Immature natural killer cell (primary cell): ENCODE measurements at regions not wholly inside any gene's neighbourhood (a gene's known extent, or its start where the extent isn't known, plus 50 kb on each side); places are given as distances from the start of the nearest gene placed in this dataset.

Experiments
- DNase-seq, 3 donors: peaks; one replicate each; pipeline ENCODE4 v3.0.0; 2022; ENCODE audit warnings: mixed read lengths in 1 of 3
- H3K27ac Mint-ChIP-seq, 6 donors: one replicate each; pipeline ENCODE4 v1.8.0; 2020; ENCODE audit warnings: mixed read lengths in 6 of 6, mild to moderate bottlenecking in 5 of 6, inconsistent platforms in 4 of 6, moderate library complexity in 3 of 6
- H3K27me3 Mint-ChIP-seq, 3 donors: one replicate each; pipeline ENCODE4 v1.8.0; 2020 to 2021; ENCODE audit warnings: low read depth in 3 of 3, mild to moderate bottlenecking in 3 of 3, mixed read lengths in 3 of 3, moderate library complexity in 3 of 3, inconsistent platforms in 1 of 3
- H3K36me3 Mint-ChIP-seq, 3 donors: one replicate each; pipeline ENCODE4 v1.8.0; 2020; ENCODE audit warnings: mixed read lengths in 3 of 3, inconsistent platforms in 2 of 3, mild to moderate bottlenecking in 2 of 3
- H3K4me1 Mint-ChIP-seq, 2 donors: one replicate each; pipeline ENCODE4 v1.8.0; 2020; ENCODE audit warnings: inconsistent platforms in 2 of 2, mild to moderate bottlenecking in 2 of 2, mixed read lengths in 2 of 2, moderate library complexity in 1 of 2
- H3K4me3 Mint-ChIP-seq, 5 donors: one replicate each; pipeline ENCODE4 v1.8.0; 2020; ENCODE audit warnings: mild to moderate bottlenecking in 5 of 5, mixed read lengths in 5 of 5, inconsistent platforms in 3 of 5, moderate library complexity in 3 of 5
- H3K9me3 Mint-ChIP-seq, 6 donors: one replicate each; pipeline ENCODE4 v1.8.0; 2020; ENCODE audit warnings: mild to moderate bottlenecking in 6 of 6, mixed read lengths in 6 of 6, inconsistent platforms in 4 of 6, moderate library complexity in 3 of 6

DNA sequence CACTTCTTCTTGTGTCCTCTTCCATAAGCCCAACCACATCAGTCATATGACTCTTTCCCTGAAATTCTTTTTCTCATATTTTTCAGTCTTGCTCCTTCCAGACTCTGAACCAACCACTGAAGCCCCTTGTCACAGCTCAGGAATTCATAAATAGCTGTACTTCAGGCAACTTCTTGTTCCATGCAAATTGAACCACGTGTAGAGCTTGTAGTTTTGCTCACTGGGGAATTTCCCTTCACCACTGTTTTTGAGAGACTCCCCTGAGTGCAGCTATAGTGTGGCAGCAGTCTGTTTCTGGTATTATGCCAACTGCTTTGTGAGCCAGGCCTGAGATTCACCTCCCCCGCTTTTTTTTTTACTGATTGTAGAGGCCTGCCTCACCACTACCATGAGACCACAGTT, 150.3 kb upstream of the SPAG17 start:
- no peak for DNase-seq

DNA sequence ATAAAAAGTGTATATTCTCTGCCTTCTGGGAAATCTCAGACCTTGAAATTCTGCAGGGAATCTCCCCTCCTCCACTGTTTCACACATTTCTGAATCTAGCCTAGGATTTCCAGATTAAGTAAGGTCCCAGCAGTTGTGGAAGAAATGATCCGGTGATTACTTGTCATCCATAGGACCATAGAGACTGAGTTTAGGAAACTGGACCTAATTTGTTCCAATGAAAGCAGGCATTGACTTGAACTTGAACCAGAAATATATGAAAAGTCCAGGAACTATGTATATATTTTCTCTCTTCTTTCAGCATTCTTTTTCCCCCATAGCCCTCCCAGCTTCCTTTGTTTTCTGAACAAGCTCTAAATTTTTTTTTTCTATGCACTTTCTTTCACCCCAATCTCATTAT, 149.5 kb upstream of the SPAG17 start:
- peaks cover 0 to 1% (median 0%) of the 10 kb centered on the region in 3 donors for H3K36me3 Mint-ChIP-seq
- no peaks in the 10 kb centered on the region for H3K4me1 Mint-ChIP-seq
- H3K27me3 Mint-ChIP-seq = peaks cover 0 to 3% (median 0%) of the 10 kb centered on the region in 3 donors
- DNase-seq = no peak
- no peak overlapping the region for H3K27ac Mint-ChIP-seq
- H3K4me3 Mint-ChIP-seq = no peak overlapping the region
- H3K9me3 Mint-ChIP-seq = peaks cover 12 to 46% (median 14%) of the 10 kb centered on the region in 6 donors

More for the DNA sequence above, 150.3 kb upstream of the SPAG17 start:
- Mint-ChIP-seq H3K36me3 (no peaks in the 10 kb centered on the region), H3K4me1 (no peaks in the 10 kb centered on the region), H3K9me3 (peaks cover 12 to 39% (median 14%) of the 10 kb centered on the region in 6 donors), H3K27me3 (peaks cover 0 to 3% (median 0%) of the 10 kb centered on the region in 3 donors), H3K27ac (no peak overlapping the region), H3K4me3 (no peak overlapping the region)

DNA sequence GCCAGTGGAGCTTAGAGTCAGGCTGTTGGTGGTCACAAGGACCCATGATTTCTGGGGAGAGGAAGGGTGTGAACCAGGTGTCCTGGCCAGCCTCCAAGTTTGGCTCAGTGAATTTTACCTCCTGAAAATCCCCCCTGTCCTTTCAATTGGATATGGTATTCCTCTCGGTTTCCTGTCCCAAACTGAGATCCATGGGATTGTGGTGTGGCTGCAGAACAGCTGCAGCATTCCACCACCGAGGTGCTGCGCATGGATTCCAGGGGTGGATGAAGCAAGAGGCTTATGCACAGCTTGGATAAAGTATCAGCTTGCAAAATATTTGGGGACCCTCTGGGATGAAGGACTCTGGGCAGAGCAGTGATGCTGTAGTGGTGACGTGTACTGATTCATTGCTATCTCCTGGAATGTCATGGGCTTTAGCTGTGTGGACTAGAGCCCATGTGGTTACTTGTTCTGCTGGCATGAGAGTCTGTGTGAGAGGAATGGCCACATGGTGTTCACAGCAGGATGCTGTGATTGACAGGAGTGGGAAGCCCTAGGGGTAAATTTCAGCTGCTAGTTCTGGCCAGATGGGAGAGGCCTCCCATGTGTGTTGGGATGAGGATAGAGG, 148.7 kb upstream of the SPAG17 start:
- H3K27ac Mint-ChIP-seq = no peak overlapping the region
- H3K9me3 Mint-ChIP-seq = peaks cover 9 to 49% (median 15%) of the 10 kb centered on the region in 6 donors
- peaks cover 0 to 4% (median 0%) of the 10 kb centered on the region in 3 donors for H3K36me3 Mint-ChIP-seq
- no peaks in the 10 kb centered on the region for H3K4me1 Mint-ChIP-seq
- DNase-seq = no peak
- peaks cover 0 to 3% (median 0%) of the 10 kb centered on the region in 3 donors for H3K27me3 Mint-ChIP-seq
- H3K4me3 Mint-ChIP-seq = no peak overlapping the region

DNA sequence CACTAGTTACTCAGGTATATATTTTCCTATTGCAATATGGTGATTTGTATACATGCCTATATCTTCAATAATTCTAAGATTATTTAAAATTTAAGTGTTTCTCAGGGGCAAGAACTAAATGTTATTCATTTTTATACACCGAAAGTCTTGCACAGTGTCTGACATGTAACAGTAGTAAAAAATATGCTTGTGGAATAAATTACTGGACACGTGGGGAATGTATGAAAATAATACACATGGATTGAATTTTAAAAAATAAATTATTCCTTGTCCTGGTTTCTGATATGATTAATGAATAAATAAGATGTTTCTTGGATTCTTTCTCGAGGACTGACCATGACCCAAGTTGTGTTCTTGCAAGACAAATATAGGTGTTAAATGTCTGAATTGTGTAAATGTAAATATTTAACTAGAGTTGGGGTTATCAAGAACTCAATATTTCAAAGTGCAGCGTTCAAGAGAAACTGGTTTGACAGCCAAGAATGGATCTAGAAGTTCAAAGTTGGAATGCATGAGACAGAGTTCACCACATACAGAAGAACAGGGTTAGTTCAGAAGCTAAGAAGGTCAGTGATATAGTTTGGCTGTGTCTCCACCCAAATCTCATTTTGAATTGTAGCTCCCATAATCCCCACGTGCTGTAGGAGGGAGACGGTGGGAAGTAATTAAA, 142.1 kb upstream of the SPAG17 start:
- peaks cover 6 to 32% (median 10%) of the 10 kb centered on the region in 6 donors for H3K9me3 Mint-ChIP-seq
- peaks cover 0 to 2% (median 0%) of the 10 kb centered on the region in 3 donors for H3K27me3 Mint-ChIP-seq
- no peak for DNase-seq

DNA sequence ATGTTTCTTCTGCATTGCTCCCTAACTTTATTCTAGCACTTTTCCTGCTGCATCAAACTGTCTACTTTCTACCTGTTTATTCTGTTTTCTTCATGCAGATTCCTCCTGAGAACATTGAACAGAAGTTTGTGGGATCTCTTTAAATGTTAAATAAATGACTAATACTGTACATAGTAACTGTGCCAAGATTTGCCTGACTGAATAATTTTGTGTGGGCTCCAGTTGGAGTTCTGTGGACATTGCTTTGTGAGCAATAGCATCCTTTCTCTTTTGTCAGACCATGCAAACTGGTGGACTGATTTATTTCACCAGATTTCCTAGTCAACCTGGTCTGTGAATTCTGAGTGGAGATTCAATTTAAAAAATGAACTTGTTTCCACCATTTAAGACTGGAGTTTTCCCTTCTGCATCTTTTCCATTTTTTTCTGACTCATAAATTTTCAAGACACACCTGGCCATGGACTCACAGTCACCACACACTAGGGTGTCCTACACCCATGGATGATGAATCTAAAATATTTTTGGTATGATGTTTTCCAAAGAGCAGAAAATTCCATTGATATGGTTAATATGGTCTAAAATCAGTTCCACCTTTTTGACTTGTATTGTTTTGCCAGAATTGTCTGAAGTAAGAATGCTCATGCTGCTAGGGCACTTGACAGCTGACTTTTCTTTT, 140.7 kb upstream of the SPAG17 start:
- peaks cover 3 to 24% (median 9%) of the 10 kb centered on the region in 6 donors for H3K9me3 Mint-ChIP-seq
- H3K27me3 Mint-ChIP-seq = peaks cover 0 to 2% (median 0%) of the 10 kb centered on the region in 3 donors
- no peak overlapping the region for H3K4me3 Mint-ChIP-seq
- no peak for DNase-seq
- H3K4me1 Mint-ChIP-seq = no peaks in the 10 kb centered on the region
- H3K36me3 Mint-ChIP-seq = peaks cover 0 to 4% (median 0%) of the 10 kb centered on the region in 3 donors
- H3K27ac Mint-ChIP-seq = no peak overlapping the region

More for the DNA sequence above, 142.1 kb upstream of the SPAG17 start:
- Mint-ChIP-seq H3K4me1 (no peaks in the 10 kb centered on the region), H3K4me3 (no peak overlapping the region), H3K27ac (no peak overlapping the region), H3K36me3 (peaks cover 0 to 4% (median 0%) of the 10 kb centered on the region in 3 donors)

DNA sequence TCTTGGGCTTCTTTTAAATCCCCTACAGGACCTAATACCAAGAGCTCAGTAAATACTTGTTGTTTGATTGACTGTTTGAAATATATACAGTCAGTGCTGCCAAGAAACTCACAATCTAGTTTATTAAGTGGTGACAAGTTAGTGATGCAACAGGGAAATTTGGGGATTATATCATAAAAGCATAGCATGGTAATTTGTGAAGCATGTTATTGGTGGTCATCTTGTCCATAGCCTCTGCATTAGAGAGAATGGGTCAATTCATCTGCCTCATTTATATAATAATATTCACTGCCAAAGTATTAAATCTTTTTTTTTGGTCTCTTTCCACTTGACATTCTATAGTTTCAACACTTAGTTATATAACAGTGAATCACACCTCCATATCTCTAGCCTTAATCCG, 138.2 kb upstream of the SPAG17 start:
- peaks cover 3 to 19% (median 8%) of the 10 kb centered on the region in 6 donors for H3K9me3 Mint-ChIP-seq
- peaks cover 0 to 2% (median 2%) of the 10 kb centered on the region in 3 donors for H3K27me3 Mint-ChIP-seq
- no peak overlapping the region for H3K4me3 Mint-ChIP-seq
- H3K4me1 Mint-ChIP-seq = no peaks in the 10 kb centered on the region
- no peak for DNase-seq
- H3K27ac Mint-ChIP-seq = no peak overlapping the region
- no peaks in the 10 kb centered on the region for H3K36me3 Mint-ChIP-seq

DNA sequence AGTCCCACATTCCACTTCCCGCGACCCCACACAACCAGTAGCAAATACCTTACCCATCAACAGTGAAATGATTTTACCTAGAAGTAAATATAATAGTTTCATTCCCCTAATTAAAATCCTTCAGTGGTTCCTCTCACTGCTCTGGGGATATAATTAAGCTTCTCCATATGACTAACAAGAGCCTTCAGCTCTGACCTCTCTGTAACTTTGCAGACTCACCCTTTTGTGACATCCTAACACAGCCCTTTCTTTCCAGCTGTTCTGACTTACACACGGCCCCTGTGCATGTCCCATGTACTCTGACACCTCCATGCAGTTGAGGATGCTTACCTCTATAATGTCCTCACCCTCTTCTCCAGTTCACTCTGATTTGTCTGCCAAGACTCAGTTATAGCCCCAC, 137.3 kb upstream of the SPAG17 start:
- peaks cover 0 to 2% (median 2%) of the 10 kb centered on the region in 3 donors for H3K27me3 Mint-ChIP-seq
- DNase-seq = no peak

DNA sequence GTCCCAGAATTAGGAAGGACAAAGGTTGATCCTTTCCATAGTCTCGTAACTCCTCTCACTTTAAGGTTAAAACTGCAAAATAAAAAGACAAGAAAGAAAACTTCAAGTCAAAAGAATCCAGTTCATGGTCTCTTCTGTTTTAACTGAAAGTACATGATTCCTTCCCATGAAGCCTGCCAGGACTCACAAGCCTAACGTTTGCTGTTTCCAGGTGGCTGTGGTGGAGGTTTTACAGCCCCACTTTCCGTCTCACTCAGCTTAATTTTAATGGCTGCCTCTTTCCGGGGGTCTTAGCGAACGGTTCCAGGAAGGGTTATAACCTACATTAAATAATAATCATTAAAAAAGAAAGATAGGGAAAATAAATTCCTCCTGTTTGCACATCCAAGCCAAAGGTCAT, 136.8 kb upstream of the SPAG17 start:
- Mint-ChIP-seq H3K27me3 (peaks cover 0 to 2% (median 2%) of the 10 kb centered on the region in 3 donors), H3K4me1 (no peaks in the 10 kb centered on the region), H3K4me3 (no peak overlapping the region), H3K36me3 (no peaks in the 10 kb centered on the region), H3K9me3 (peaks cover 3 to 11% (median 7%) of the 10 kb centered on the region in 6 donors), H3K27ac (no peak overlapping the region)
- no peak for DNase-seq

More for the DNA sequence above, 137.3 kb upstream of the SPAG17 start:
- Mint-ChIP-seq H3K36me3 (no peaks in the 10 kb centered on the region), H3K4me3 (no peak overlapping the region), H3K4me1 (no peaks in the 10 kb centered on the region), H3K9me3 (peaks cover 3 to 14% (median 7%) of the 10 kb centered on the region in 6 donors), H3K27ac (no peak overlapping the region)

DNA sequence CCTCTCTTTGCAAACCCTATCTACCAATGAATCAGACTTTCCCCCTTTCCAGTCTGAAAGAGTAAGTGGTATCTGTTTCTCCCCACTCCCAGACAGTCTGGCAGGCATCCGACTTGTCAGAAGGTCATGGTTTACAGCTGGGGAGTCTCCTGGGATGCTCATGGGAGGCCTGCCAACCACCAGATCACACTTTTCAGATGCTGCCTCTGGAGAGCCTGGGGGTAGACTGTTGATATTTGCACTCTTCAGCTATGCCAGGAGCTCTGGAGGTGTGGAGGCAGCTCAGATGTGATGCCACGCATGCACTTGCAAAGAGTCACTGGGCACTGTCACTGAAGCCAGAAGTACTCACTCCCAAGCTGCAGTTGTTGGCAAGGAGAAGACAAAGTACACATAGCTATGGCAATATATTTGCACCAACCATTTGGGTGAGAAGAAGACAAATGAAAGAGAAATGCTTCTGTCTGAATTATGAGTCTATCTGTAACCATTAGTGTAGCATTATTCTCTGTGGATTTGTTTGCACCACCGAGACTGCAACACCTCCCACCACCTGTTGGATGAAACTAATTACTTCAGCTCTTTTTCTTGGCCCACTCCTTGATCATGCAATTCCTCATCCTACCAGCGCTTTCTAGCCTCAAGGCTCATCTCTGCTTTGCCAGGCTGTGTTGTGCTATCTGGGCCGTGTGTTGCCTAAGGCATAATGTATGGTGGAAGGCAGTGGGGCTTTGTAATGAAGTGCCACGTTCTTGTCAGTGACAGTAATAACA, 133.0 kb upstream of the SPAG17 start:
- Mint-ChIP-seq H3K4me3 (no peak overlapping the region), H3K9me3 (peaks cover 1 to 15% (median 6%) of the 10 kb centered on the region in 6 donors), H3K4me1 (no peaks in the 10 kb centered on the region), H3K36me3 (no peaks in the 10 kb centered on the region), H3K27ac (no peak overlapping the region), H3K27me3 (peaks cover 0 to 2% (median 2%) of the 10 kb centered on the region in 3 donors)
- no peak for DNase-seq

DNA sequence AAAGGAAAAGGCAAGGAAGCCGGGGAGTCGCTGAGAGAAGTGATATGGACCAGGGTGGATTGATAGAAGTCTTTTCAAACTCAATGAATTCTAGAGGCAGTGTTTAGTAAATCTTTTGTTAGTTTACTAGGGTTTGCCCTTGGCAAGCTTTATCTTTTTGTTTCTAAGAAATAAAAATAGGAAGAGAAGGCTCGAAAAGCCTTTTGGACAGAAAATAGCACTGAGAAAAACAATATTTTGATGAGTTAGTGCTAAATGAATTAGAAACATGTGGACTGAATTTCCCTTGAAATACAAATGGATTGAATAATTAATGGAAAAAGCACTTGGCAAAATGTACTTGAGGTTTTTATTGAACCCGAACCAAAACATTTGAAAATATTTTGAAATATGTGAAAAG, 121.8 kb upstream of the SPAG17 start:
- Mint-ChIP-seq H3K27me3 (peaks cover 0 to 3% (median 2%) of the 10 kb centered on the region in 3 donors), H3K9me3 (peaks cover 3 to 14% (median 6%) of the 10 kb centered on the region in 6 donors), H3K27ac (no peak overlapping the region), H3K36me3 (peaks cover 0 to 2% (median 0%) of the 10 kb centered on the region in 3 donors), H3K4me3 (no peak overlapping the region), H3K4me1 (no peaks in the 10 kb centered on the region)
- no peak for DNase-seq

DNA sequence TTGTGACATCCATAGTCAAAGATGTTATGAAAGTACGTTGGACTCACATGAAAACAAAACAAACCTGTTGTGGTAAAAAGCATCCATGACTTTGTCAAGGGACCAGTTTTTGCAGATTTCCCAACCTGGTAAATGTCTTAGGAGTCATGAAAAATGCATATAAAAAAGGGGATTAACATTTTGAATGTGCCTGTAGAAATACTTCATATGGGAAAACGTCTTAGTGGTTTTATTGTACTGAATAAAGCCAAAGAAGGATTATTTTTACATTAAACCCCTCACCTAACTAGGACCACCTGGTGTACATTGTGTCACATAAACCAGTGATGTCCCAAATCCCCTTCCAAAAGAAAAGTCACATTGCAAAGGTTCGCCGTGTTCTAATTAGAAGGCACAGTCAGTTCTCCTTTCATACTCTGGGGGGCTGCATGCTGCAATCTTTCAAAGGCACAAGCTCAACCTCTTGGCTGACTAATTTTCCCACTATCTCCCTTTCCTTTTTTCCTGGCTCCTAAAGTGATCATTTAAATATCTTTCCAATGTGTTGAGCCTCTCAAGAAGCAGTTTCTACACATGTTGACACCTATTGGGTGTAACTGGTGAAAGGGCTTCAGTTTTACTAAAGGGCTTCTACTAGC, 119.8 kb upstream of the SPAG17 start:
- Mint-ChIP-seq H3K27ac (no peak overlapping the region), H3K9me3 (peaks cover 2 to 13% (median 4%) of the 10 kb centered on the region in 6 donors), H3K4me3 (no peak overlapping the region), H3K4me1 (no peaks in the 10 kb centered on the region), H3K36me3 (no peaks in the 10 kb centered on the region), H3K27me3 (peaks cover 0 to 3% (median 0%) of the 10 kb centered on the region in 3 donors)
- DNase-seq = no peak

DNA sequence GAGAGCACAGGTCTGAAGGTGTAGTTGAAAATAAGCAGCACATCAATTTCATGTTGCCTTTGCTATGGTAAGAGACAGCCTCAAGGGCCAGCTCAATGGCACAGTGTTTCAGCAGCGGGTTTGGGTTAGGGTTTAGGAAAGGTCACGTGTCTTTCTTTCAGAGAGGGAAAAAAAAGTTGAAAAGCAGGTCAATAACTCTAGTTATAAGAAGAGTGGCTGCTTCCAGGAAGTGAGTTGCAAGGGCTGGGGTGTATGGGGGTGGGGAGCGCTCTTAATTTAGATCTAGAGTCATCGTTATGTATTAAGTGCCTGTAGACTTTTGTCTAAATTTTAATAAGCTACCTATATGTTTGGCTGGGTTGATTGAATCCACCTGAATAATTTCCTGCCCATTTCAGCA, 118.5 kb upstream of the SPAG17 start:
- Mint-ChIP-seq H3K9me3 (peaks cover 2 to 13% (median 6%) of the 10 kb centered on the region in 6 donors), H3K4me1 (no peaks in the 10 kb centered on the region), H3K4me3 (no peak overlapping the region), H3K27me3 (peaks cover 0 to 3% (median 0%) of the 10 kb centered on the region in 3 donors), H3K36me3 (no peaks in the 10 kb centered on the region), H3K27ac (no peak overlapping the region)
- no peak for DNase-seq

DNA sequence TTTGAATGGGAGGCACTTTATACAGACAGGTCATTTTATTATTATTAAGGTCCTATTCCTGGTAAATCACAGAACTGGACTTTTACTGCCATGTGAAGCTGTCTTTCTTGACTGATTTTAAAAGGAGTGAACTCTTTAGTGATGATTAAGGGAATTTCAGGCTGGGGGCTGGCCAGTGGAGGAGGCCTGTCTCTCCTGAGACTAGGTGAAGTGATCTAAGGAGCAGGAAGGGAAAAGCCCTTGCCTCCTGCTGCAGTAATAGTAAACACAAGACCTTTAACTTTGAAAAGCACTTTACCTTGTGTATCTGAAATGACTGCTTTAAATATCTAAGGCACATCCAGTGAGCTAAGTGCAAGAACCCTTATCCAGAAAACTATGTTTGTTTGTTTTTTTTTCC, 118.0 kb upstream of the SPAG17 start:
- no peak for DNase-seq

More for the DNA sequence above, 118.0 kb upstream of the SPAG17 start:
- H3K9me3 Mint-ChIP-seq = peaks cover 2 to 13% (median 6%) of the 10 kb centered on the region in 6 donors
- H3K27me3 Mint-ChIP-seq = peaks cover 0 to 3% (median 0%) of the 10 kb centered on the region in 3 donors
- H3K4me1 Mint-ChIP-seq = no peaks in the 10 kb centered on the region
- no peak overlapping the region for H3K27ac Mint-ChIP-seq
- no peaks in the 10 kb centered on the region for H3K36me3 Mint-ChIP-seq
- no peak overlapping the region for H3K4me3 Mint-ChIP-seq
